ENCODE measurements at regions not wholly inside any gene's neighbourhood (a gene's known extent, or its start where the extent isn't known, plus 50 kb on each side); places are given as distances from the start of the nearest gene placed in this dataset.

DNA sequence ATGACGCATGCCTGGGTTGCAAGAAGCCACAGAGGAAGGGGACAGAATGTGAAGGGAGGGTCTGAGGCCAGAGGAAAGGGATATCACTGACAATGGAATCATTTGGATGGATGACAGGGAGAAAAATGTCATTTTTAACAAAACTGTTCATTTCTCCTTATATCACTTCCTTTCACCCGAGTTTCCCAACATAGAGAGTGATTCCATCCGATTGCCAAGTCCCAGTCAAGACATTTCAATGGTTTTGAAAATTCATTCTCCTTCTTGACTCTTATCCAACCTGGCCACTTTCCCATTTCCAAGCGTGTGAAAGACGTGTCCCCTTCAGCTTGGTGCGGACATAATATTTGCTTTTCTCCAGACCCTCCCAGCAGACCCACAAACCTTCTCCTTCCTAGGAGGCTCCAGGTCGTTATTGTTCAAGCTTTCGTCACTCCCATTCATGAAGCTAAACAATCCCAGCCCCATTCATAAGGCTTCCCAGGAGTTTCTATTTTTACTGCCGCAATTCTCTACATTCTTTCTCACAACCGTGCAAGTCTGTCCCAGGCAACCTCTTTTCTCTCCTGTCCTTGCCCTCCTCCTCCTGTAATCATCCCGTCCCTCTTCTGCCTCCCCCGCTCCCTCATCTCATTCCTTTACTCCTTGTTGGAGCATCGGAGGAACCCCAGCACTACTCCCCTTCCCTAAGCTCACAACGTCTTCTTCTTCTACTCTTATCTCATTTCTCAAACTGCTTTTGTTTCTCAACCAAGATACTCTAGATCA is 301.3 kb upstream of the KLF6 start:
- no peak for TF ChIP-seq POLR2A (IDR thresholded peaks at IDR 0.05; ENCODE audit: low read depth, low read length)
- TF ChIP-seq CTCF (IDR thresholded peaks at IDR 0.05; ENCODE audit: extremely low read depth in 1 of 2, insufficient read depth in 1 of 2, low read depth in 1 of 2, low read length in 2 of 2) = no peak
- no peak for TF ChIP-seq EZH2 (IDR thresholded peaks at IDR 0.05; ENCODE audit: borderline replicate concordance, low read depth, low read length, severe bottlenecking)
- TF ChIP-seq JUN (IDR thresholded peaks at IDR 0.05; ENCODE audit: borderline replicate concordance, insufficient read depth, insufficient read length, low read depth) = no peak
